DND-41 (cell line): ENCODE measurements at regions not wholly inside any gene's neighbourhood (a gene's known extent, or its start where the extent isn't known, plus 50 kb on each side); places are given as distances from the start of the nearest gene placed in this dataset.

Experiments used
- ATAC-seq: fragments of 200-7000 bp; cut with Tn5 transposase; 3 replicates; pipeline ENCODE4 v1.9.1; 2021; ENCODE audit warnings: low read depth; ENCODE audit not compliant: insufficient read depth
- DNase-seq: peaks from one replicate; pipeline ENCODE4 v3.0.0-alpha.2; 2020
- H2AFZ ChIP-seq: 2 replicates; pipeline ENCODE4 v1.6.0; 2012; ENCODE audit warnings: low read depth, low read length
- H3K27ac ChIP-seq: 2 replicates; pipeline ENCODE4 v1.5.1; 2012; ENCODE audit warnings: low read length, inconsistent platforms
- H3K27me3 ChIP-seq: fragments of 200-600 bp; sonication (generic); 2 replicates; pipeline ENCODE4 v1.6.0; 2012; ENCODE audit warnings: low read length, mild to moderate bottlenecking, inconsistent platforms; ENCODE audit not compliant: insufficient read depth, poor library complexity
- H3K36me3 ChIP-seq: 2 replicates; pipeline ENCODE4 v1.5.1; 2012; ENCODE audit warnings: low read length, inconsistent platforms; ENCODE audit not compliant: insufficient read depth
- H3K4me1 ChIP-seq: 2 replicates; pipeline ENCODE4 v1.5.1; 2012; ENCODE audit warnings: mild to moderate bottlenecking, low read length; ENCODE audit not compliant: insufficient read depth
- H3K4me2 ChIP-seq: 2 replicates; pipeline ENCODE4 v1.6.0; 2012; ENCODE audit warnings: mild to moderate bottlenecking, moderate library complexity, low read length, inconsistent platforms; ENCODE audit not compliant: insufficient read depth
- H3K4me3 ChIP-seq, 2 experiments: fragments of 200-600 bp in 1 of 2; shearing (Covaris generic) in 1 of 2; 2 replicates each; pipeline ENCODE4 v1.5.1; 2012 to 2016; ENCODE audit warnings: inconsistent platforms in 2 of 2, low read length in 2 of 2, mild to moderate bottlenecking in 2 of 2, low read depth in 1 of 2, moderate library complexity in 1 of 2
- H3K79me2 ChIP-seq: 2 replicates; pipeline ENCODE4 v1.6.0; 2012; ENCODE audit warnings: low read length, inconsistent platforms; ENCODE audit not compliant: insufficient read depth
- H3K9ac ChIP-seq: 2 replicates; pipeline ENCODE4 v1.6.0; 2012; ENCODE audit warnings: low read depth, mild to moderate bottlenecking, inconsistent platforms, low read length, moderate library complexity
- H3K9me3 ChIP-seq: 2 replicates; pipeline ENCODE4 v1.5.1; 2012; ENCODE audit warnings: low read length, moderate library complexity, mild to moderate bottlenecking, inconsistent platforms; ENCODE audit not compliant: insufficient read depth, severe bottlenecking
- H4K20me1 ChIP-seq: 2 replicates; pipeline ENCODE4 v1.6.0; 2012; ENCODE audit warnings: low read length; ENCODE audit not compliant: insufficient read depth
- CTCF ChIP-seq: IDR thresholded peaks from 2 replicates; pipeline ENCODE4 v1.5.1; 2012; ENCODE audit warnings: borderline replicate concordance, low read length, moderate library complexity, mild to moderate bottlenecking; ENCODE audit not compliant: poor library complexity, severe bottlenecking; ENCODE audit errors: extremely low read depth
- EZH2 ChIP-seq: IDR thresholded peaks from 3 replicates; pipeline ENCODE4 v1.6.1; 2012; ENCODE audit warnings: borderline replicate concordance, low read depth, mild to moderate bottlenecking, moderate library complexity, low read length, inconsistent platforms; ENCODE audit not compliant: severe bottlenecking

GRCh38 chr17:70295731-70296130 is 126.4 kb downstream of the KCNJ2 start:
- no peak for DNase-seq
- no peak overlapping the region for H3K27ac ChIP-seq
- H3K36me3 ChIP-seq = no peaks in the 10 kb centered on the region

GRCh38 chr17:70296456-70296855 is 127.1 kb downstream of the KCNJ2 start:
- H3K4me1 ChIP-seq = no peaks in the 10 kb centered on the region
- ATAC-seq (no peak), DNase-seq (no peak)
- H3K4me3 ChIP-seq = no peak overlapping the region
- no peak overlapping the region for H3K27ac ChIP-seq
- no peaks in the 10 kb centered on the region for H3K27me3 ChIP-seq
- no peaks in the 10 kb centered on the region for H3K79me2 ChIP-seq
- TF ChIP-seq EZH2 (no peak), CTCF (no peak)
- H3K9me3 ChIP-seq = no peaks in the 10 kb centered on the region
- no peaks in the 10 kb centered on the region for H3K36me3 ChIP-seq
- H2AFZ ChIP-seq = no peak overlapping the region
- no peaks in the 10 kb centered on the region for H4K20me1 ChIP-seq
- no peak overlapping the region for H3K4me2 ChIP-seq
- no peak overlapping the region for H3K9ac ChIP-seq

More at GRCh38 chr17:70295731-70296130, 126.4 kb downstream of the KCNJ2 start:
- H3K4me3 ChIP-seq = no peak overlapping the region
- H3K9ac ChIP-seq = no peak overlapping the region
- no peak overlapping the region for H3K4me2 ChIP-seq
- TF ChIP-seq EZH2 (no peak), CTCF (no peak)
- H3K4me1 ChIP-seq = no peaks in the 10 kb centered on the region
- ATAC-seq = no peak
- no peaks in the 10 kb centered on the region for H3K79me2 ChIP-seq
- H4K20me1 ChIP-seq = no peaks in the 10 kb centered on the region
- no peaks in the 10 kb centered on the region for H3K27me3 ChIP-seq
- H2AFZ ChIP-seq = no peak overlapping the region
- no peaks in the 10 kb centered on the region for H3K9me3 ChIP-seq

GRCh38 chr17:70297397-70297796 is 128.1 kb downstream of the KCNJ2 start:
- TF ChIP-seq CTCF = no peak
- no peak for TF ChIP-seq EZH2
- Histone ChIP-seq H3K9ac (no peak overlapping the region), H3K9me3 (no peaks in the 10 kb centered on the region), H3K36me3 (no peaks in the 10 kb centered on the region), H3K27ac (no peak overlapping the region), H3K4me1 (no peaks in the 10 kb centered on the region), H3K4me2 (no peak overlapping the region), H3K79me2 (no peaks in the 10 kb centered on the region), H3K27me3 (no peaks in the 10 kb centered on the region), H2AFZ (no peak overlapping the region), H3K4me3 (no peak overlapping the region), H4K20me1 (no peaks in the 10 kb centered on the region)
- DNase-seq = no peak
- no peak for ATAC-seq

- no peaks in the 10 kb centered on the region for H3K9me3 ChIP-seq
- H3K4me3 ChIP-seq = no peak overlapping the region
- no peak for TF ChIP-seq CTCF
- no peak for TF ChIP-seq EZH2
- H2AFZ ChIP-seq = no peak overlapping the region
- no peak overlapping the region for H3K27ac ChIP-seq
- H3K9ac ChIP-seq = no peak overlapping the region
- no peak overlapping the region for H3K4me2 ChIP-seq
- H4K20me1 ChIP-seq = no peaks in the 10 kb centered on the region
- H3K4me1 ChIP-seq = no peaks in the 10 kb centered on the region
- ATAC-seq (no peak), DNase-seq (no peak)
- H3K36me3 ChIP-seq = no peaks in the 10 kb centered on the region
- no peaks in the 10 kb centered on the region for H3K27me3 ChIP-seq
- H3K79me2 ChIP-seq = no peaks in the 10 kb centered on the region
These were observed 129.7 kb downstream of the KCNJ2 start for GRCh38 chr17:70298929-70299531.
